Vagina (tissue), 2 donors: ENCODE measurements at regions not wholly inside any gene's neighbourhood (a gene's known extent, or its start where the extent isn't known, plus 50 kb on each side); places are given as distances from the start of the nearest gene placed in this dataset.
A peak's percentile ranks its signal among the peaks of the same experiment; 100 is the strongest.

Experiments used
- DNase-seq, 2 donors: peaks; one replicate each; pipeline ENCODE4 v3.0.0-alpha.2; 2017; ENCODE audit errors: extremely low spot score in 2 of 2
- H3K27ac ChIP-seq: fragments of 200-600 bp; sonication (generic); one replicate; pipeline ENCODE4 v1.5.1; 2019
- H3K27me3 ChIP-seq: fragments of 200-600 bp; sonication (generic); one replicate; pipeline ENCODE4 v1.5.1; 2019
- H3K36me3 ChIP-seq, 2 donors: fragments of 200-600 bp; sonication (generic); one replicate each; pipeline ENCODE4 v1.5.1; 2017 to 2019
- H3K4me1 ChIP-seq: fragments of 200-600 bp; sonication (generic); one replicate; pipeline ENCODE4 v1.5.1; 2019
- H3K4me3 ChIP-seq, 2 donors: fragments of 200-600 bp; sonication (generic); 1 replicate in 1 of 2; 2 replicates in 1 of 2; pipeline ENCODE4 v1.5.1; 2016 to 2019
- H3K9me3 ChIP-seq: fragments of 200-600 bp; sonication (generic); one replicate; pipeline ENCODE4 v1.5.1; 2019
- CTCF ChIP-seq, 3 experiments: fragments of 450-650 bp in 2 of 3; fragments of 200-600 bp in 1 of 3; sonication (generic) in 1 of 3; IDR thresholded peaks; one replicate each; pipeline ENCODE4 v1.5.1; 2017 to 2019; ENCODE audit warnings: antibody characterized with exemption in 3 of 3, mild to moderate bottlenecking in 2 of 3, moderate library complexity in 2 of 3
- POLR2A ChIP-seq, 2 donors: fragments of 450-650 bp; IDR thresholded peaks; one replicate each; pipeline ENCODE4 v1.6.1; 2017; ENCODE audit warnings: antibody characterized with exemption in 2 of 2, mild to moderate bottlenecking in 2 of 2, moderate library complexity in 2 of 2
- POLR2AphosphoS5 ChIP-seq, 2 donors: sonication (generic); formaldehyde crosslinking; IDR thresholded peaks; one replicate each; pipeline ENCODE4 v1.9.0; 2017; ENCODE audit warnings: antibody characterized with exemption in 2 of 2, mild to moderate bottlenecking in 2 of 2, low read depth in 1 of 2; ENCODE audit not compliant: insufficient read depth in 1 of 2
- intact Hi-C: fragments of 100-400 bp; cut with DNase I; formaldehyde crosslinking; loops from one replicate; pipeline ENCODE4 v1.15.1; 2023

- intact Hi-C loops, result no loop called here
- TF ChIP-seq CTCF (IDR thresholded peaks at IDR 0.05) (no peak), POLR2AphosphoS5 (IDR thresholded peaks at IDR 0.05; ENCODE audit: insufficient read depth in 1 of 2, low read depth in 1 of 2) (no peak), POLR2A (IDR thresholded peaks at IDR 0.05) (no peak)
- H3K36me3 ChIP-seq, result no peaks in the 10 kb centered on the region
- no peak overlapping the region for H3K4me3 ChIP-seq
- no peak for DNase-seq
- no peak overlapping the region for H3K27ac ChIP-seq
- H3K27me3 ChIP-seq, result no peaks in the 10 kb centered on the region
- H3K4me1 ChIP-seq, result no peaks in the 10 kb centered on the region
- no peaks in the 10 kb centered on the region for H3K9me3 ChIP-seq
These were observed 146.4 kb downstream of the LRIG2 start for GRCh38 chr1:113219377-113219776.

GRCh38 chr1:113219828-113220227 lies 146.8 kb downstream of the LRIG2 start:
- no peak for TF ChIP-seq CTCF (IDR thresholded peaks at IDR 0.05)
- no peak for TF ChIP-seq POLR2A (IDR thresholded peaks at IDR 0.05)
- no peak overlapping the region for H3K4me3 ChIP-seq
- no peak overlapping the region for H3K27ac ChIP-seq
- no peaks in the 10 kb centered on the region for H3K36me3 ChIP-seq
- DNase-seq, result no peak
- H3K4me1 ChIP-seq, result no peaks in the 10 kb centered on the region
- H3K9me3 ChIP-seq, result no peaks in the 10 kb centered on the region
- no peaks in the 10 kb centered on the region for H3K27me3 ChIP-seq
- intact Hi-C loops, result no loop called here

GRCh38 chr1:113223040-113223439 lies 150.0 kb downstream of the LRIG2 start:
- no peaks in the 10 kb centered on the region for H3K9me3 ChIP-seq
- no peaks in the 10 kb centered on the region for H3K4me1 ChIP-seq
- TF ChIP-seq CTCF (IDR thresholded peaks at IDR 0.05) (no peak), POLR2AphosphoS5 (IDR thresholded peaks at IDR 0.05; ENCODE audit: insufficient read depth in 1 of 2, low read depth in 1 of 2) (no peak), POLR2A (IDR thresholded peaks at IDR 0.05) (no peak)
- H3K27me3 ChIP-seq, result no peaks in the 10 kb centered on the region
- no peak for DNase-seq
- no peaks in the 10 kb centered on the region for H3K36me3 ChIP-seq
- no peak overlapping the region for H3K4me3 ChIP-seq
- no peak overlapping the region for H3K27ac ChIP-seq
- intact Hi-C loops, result no loop called here

- no peaks in the 10 kb centered on the region for H3K4me1 ChIP-seq
- no peaks in the 10 kb centered on the region for H3K36me3 ChIP-seq
- TF ChIP-seq POLR2A (IDR thresholded peaks at IDR 0.05) (no peak), CTCF (IDR thresholded peaks at IDR 0.05) (no peak), POLR2AphosphoS5 (IDR thresholded peaks at IDR 0.05; ENCODE audit: insufficient read depth in 1 of 2, low read depth in 1 of 2) (no peak)
- DNase-seq, result peak in 1 of 2 donors; percentile 70
- no peaks in the 10 kb centered on the region for H3K27me3 ChIP-seq
- H3K4me3 ChIP-seq, result no peak overlapping the region
- no peaks in the 10 kb centered on the region for H3K9me3 ChIP-seq
- no peak overlapping the region for H3K27ac ChIP-seq
- intact Hi-C loops, result no loop called here
These were observed 150.5 kb downstream of the LRIG2 start for GRCh38 chr1:113223546-113223945.

GRCh38 chr1:113226148-113226547 lies 153.2 kb downstream of the LRIG2 start:
- TF ChIP-seq CTCF (IDR thresholded peaks at IDR 0.05), result no peak
- no peak for TF ChIP-seq POLR2A (IDR thresholded peaks at IDR 0.05)
- no peak for TF ChIP-seq POLR2AphosphoS5 (IDR thresholded peaks at IDR 0.05; ENCODE audit: insufficient read depth in 1 of 2, low read depth in 1 of 2)
- Histone ChIP-seq H3K9me3 (no peaks in the 10 kb centered on the region), H3K4me1 (no peaks in the 10 kb centered on the region), H3K36me3 (no peaks in the 10 kb centered on the region), H3K4me3 (no peak overlapping the region), H3K27me3 (no peaks in the 10 kb centered on the region), H3K27ac (no peak overlapping the region)
- intact Hi-C loops, result no loop called here
- DNase-seq, result peak in 1 of 2 donors; percentile 62
